ENCODE measurements at regions not wholly inside any gene's neighbourhood (a gene's known extent, or its start where the extent isn't known, plus 50 kb on each side); places are given as distances from the start of the nearest gene placed in this dataset.

DNA sequence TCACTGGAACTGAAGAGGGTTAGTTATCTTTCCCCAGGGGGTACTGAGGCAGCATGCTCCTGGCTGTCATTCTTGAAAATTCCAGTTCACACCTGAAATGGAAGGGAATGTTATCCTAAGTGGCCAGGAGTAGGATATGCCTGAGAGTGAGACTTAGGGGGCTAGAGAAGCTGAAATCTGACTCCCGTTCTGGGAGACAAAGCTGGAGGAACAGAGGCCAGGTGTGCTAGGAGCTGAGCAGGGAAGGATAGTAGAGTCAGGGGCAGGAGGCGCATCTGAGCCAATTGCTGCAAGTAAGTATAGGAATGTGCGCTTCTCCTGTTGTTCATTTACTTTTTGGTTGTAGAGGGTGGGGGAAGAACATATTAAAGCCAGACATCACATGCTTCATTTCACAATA lies 58.1 kb upstream of the KIAA1217 start:
- TF ChIP-seq, protein P1, sequence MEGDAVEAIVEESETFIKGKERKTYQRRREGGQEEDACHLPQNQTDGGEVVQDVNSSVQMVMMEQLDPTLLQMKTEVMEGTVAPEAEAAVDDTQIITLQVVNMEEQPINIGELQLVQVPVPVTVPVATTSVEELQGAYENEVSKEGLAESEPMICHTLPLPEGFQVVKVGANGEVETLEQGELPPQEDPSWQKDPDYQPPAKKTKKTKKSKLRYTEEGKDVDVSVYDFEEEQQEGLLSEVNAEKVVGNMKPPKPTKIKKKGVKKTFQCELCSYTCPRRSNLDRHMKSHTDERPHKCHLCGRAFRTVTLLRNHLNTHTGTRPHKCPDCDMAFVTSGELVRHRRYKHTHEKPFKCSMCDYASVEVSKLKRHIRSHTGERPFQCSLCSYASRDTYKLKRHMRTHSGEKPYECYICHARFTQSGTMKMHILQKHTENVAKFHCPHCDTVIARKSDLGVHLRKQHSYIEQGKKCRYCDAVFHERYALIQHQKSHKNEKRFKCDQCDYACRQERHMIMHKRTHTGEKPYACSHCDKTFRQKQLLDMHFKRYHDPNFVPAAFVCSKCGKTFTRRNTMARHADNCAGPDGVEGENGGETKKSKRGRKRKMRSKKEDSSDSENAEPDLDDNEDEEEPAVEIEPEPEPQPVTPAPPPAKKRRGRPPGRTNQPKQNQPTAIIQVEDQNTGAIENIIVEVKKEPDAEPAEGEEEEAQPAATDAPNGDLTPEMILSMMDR (IDR thresholded peaks at IDR 0.05; ENCODE audit: borderline replicate concordance, extremely low read depth, low read length, poor library complexity, severe bottlenecking) = no peak
- no peak for TF ChIP-seq EZH2 (IDR thresholded peaks at IDR 0.05; ENCODE audit: borderline replicate concordance, low read depth, low read length, severe bottlenecking)

Data from DND-41 (cell line).